ENCODE measurements at regions not wholly inside any gene's neighbourhood (a gene's known extent, or its start where the extent isn't known, plus 50 kb on each side); places are given as distances from the start of the nearest gene placed in this dataset.

DNA sequence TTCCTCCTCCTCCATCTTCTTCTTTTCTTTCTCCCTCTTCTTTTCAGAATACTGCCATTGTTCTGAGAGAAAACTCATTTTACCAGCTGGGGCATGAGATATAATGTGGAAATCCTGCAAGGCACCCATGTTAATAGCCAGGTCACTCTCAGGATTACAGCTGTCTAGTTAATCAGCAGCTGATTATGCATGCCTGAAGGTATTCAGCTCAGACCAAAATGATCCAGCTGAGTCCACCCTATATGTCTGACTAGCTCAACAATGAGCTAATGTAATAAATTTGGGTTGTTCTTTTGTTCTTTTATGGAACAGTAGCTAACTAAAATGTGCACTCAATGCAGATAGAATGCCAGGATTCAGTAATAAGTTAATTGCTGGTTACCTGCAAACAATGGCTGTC is 441.4 kb downstream of the KDM5D start:
- H3K4me1 ChIP-seq (ENCODE audit: insufficient read depth, low read length), result no peaks in the 10 kb centered on the region
- TF ChIP-seq, protein P1, sequence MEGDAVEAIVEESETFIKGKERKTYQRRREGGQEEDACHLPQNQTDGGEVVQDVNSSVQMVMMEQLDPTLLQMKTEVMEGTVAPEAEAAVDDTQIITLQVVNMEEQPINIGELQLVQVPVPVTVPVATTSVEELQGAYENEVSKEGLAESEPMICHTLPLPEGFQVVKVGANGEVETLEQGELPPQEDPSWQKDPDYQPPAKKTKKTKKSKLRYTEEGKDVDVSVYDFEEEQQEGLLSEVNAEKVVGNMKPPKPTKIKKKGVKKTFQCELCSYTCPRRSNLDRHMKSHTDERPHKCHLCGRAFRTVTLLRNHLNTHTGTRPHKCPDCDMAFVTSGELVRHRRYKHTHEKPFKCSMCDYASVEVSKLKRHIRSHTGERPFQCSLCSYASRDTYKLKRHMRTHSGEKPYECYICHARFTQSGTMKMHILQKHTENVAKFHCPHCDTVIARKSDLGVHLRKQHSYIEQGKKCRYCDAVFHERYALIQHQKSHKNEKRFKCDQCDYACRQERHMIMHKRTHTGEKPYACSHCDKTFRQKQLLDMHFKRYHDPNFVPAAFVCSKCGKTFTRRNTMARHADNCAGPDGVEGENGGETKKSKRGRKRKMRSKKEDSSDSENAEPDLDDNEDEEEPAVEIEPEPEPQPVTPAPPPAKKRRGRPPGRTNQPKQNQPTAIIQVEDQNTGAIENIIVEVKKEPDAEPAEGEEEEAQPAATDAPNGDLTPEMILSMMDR (IDR thresholded peaks at IDR 0.05), result no peak
- no peaks in the 10 kb centered on the region for H3K4me1 Mint-ChIP-seq (ENCODE audit: low read depth)
- no peak overlapping the region for H3K4me3 ChIP-seq (ENCODE audit: low read length)
- DNase-seq (no peak), ATAC-seq (ENCODE audit: poor library complexity) (no peak)
- intact Hi-C loops (cut with DNase I, micrococcal nuclease), result no loop called here
- no peaks in the 10 kb centered on the region for H3K36me3 Mint-ChIP-seq (ENCODE audit: low read depth)
- H3K9me3 Mint-ChIP-seq, result no peaks in the 10 kb centered on the region
- no peaks in the 10 kb centered on the region for H3K9me3 ChIP-seq (ENCODE audit: control insufficient read depth in 1 of 2, insufficient read depth in 1 of 2, low read length in 2 of 2)
- H3K4me3 Mint-ChIP-seq, result no peak overlapping the region
- H3K27ac ChIP-seq (ENCODE audit: low read depth in 1 of 2, low read length in 2 of 2), result no peak overlapping the region
- CTCF ChIA-PET, result no interaction called here
- no peaks in the 10 kb centered on the region for H3K27me3 ChIP-seq (ENCODE audit: control insufficient read depth in 1 of 2, insufficient read depth in 2 of 2, low read length in 2 of 2)
- H3K36me3 ChIP-seq (ENCODE audit: insufficient read depth, low read length), result no peaks in the 10 kb centered on the region
- no peaks in the 10 kb centered on the region for H3K27me3 Mint-ChIP-seq
- POLR2A ChIA-PET, result no interaction called here
- H3K27ac Mint-ChIP-seq, result no peak overlapping the region

DNA sequence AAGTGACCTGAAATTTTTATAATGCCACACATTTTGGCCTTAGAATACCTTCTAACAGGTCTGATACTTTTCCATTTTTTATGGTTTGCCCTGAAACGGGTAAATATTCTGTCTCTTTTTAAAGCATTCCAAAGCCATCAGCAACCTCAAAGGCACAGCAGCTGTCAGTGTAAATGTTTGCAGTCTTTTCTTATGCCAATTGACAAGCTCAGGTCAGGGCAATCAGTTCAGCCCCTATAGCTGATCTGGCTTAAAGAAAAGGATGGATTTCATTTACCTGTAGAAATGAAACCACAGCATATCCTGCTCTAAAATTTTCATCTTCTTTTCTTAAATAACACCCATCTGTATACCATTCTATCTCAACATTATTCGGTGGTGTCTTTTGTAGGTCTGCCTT is 453.6 kb downstream of the KDM5D start:
- Mint-ChIP-seq H3K4me3 (no peak overlapping the region), H3K27ac (no peak overlapping the region), H3K9me3 (no peaks in the 10 kb centered on the region), H3K4me1 (ENCODE audit: low read depth) (no peaks in the 10 kb centered on the region), H3K36me3 (ENCODE audit: low read depth) (no peaks in the 10 kb centered on the region), H3K27me3 (no peaks in the 10 kb centered on the region)
- Histone ChIP-seq H3K4me1 (ENCODE audit: insufficient read depth, low read length) (no peaks in the 10 kb centered on the region), H3K27me3 (ENCODE audit: control insufficient read depth in 1 of 2, insufficient read depth in 2 of 2, low read length in 2 of 2) (no peaks in the 10 kb centered on the region), H3K36me3 (ENCODE audit: insufficient read depth, low read length) (no peaks in the 10 kb centered on the region), H3K27ac (ENCODE audit: low read depth in 1 of 2, low read length in 2 of 2) (no peak overlapping the region), H3K4me3 (ENCODE audit: low read length) (no peak overlapping the region), H3K9me3 (ENCODE audit: control insufficient read depth in 1 of 2, insufficient read depth in 1 of 2, low read length in 2 of 2) (no peaks in the 10 kb centered on the region)
- DNase-seq (no peak), ATAC-seq (ENCODE audit: poor library complexity) (no peak)
- intact Hi-C loops (cut with DNase I, micrococcal nuclease), result no loop called here
- ChIA-PET CTCF (no interaction called here), POLR2A (no interaction called here)
- TF ChIP-seq, protein P1 (IDR thresholded peaks at IDR 0.05), result no peak

DNA sequence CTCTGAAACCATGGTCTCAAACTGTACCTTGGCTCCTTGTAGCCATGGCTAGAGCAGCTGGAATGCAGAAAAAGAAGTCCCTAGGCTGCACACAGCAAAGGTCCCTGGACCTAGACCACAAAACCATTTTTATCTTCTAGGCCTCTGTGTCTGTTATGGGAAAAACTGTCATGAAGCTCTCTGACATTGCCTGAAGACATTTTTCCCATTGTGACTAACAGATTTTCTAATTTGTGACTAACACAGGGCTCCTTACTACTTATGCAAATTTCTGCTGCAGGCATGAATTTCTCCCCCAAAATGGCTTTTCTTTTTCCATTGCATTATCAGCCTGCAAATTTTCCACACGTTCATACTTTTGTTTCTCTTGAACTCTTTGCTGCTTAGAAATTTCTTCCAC is 470.4 kb downstream of the KDM5D start:
- H3K4me1 ChIP-seq (ENCODE audit: insufficient read depth, low read length), result no peaks in the 10 kb centered on the region
- no peaks in the 10 kb centered on the region for H3K9me3 Mint-ChIP-seq
- intact Hi-C loops (cut with DNase I, micrococcal nuclease), result loop anchor here in 1 of 2 experiments (10.0 kb wide), 1 partner anchor 71 kb away; no protein-coding TSS in a partner anchor
- H3K4me3 ChIP-seq (ENCODE audit: low read length), result no peak overlapping the region
- no peaks in the 10 kb centered on the region for H3K4me1 Mint-ChIP-seq (ENCODE audit: low read depth)
- H3K4me3 Mint-ChIP-seq, result no peak overlapping the region
- no peaks in the 10 kb centered on the region for H3K36me3 ChIP-seq (ENCODE audit: insufficient read depth, low read length)
- H3K27me3 ChIP-seq (ENCODE audit: control insufficient read depth in 1 of 2, insufficient read depth in 2 of 2, low read length in 2 of 2), result no peaks in the 10 kb centered on the region
- H3K9me3 ChIP-seq (ENCODE audit: control insufficient read depth in 1 of 2, insufficient read depth in 1 of 2, low read length in 2 of 2), result no peaks in the 10 kb centered on the region
- H3K27ac ChIP-seq (ENCODE audit: low read depth in 1 of 2, low read length in 2 of 2), result no peak overlapping the region
- ATAC-seq (ENCODE audit: poor library complexity) (no peak), DNase-seq (no peak)
- CTCF ChIA-PET, result no interaction called here
- TF ChIP-seq, protein P1 (IDR thresholded peaks at IDR 0.05), result no peak
- H3K27me3 Mint-ChIP-seq, result no peaks in the 10 kb centered on the region
- H3K36me3 Mint-ChIP-seq (ENCODE audit: low read depth), result no peaks in the 10 kb centered on the region
- POLR2A ChIA-PET, result no interaction called here
- no peak overlapping the region for H3K27ac Mint-ChIP-seq

All from CD4-positive, alpha-beta T cell (primary cell).